ENCODE measurements at regions not wholly inside any gene's neighbourhood (a gene's known extent, or its start where the extent isn't known, plus 50 kb on each side); places are given as distances from the start of the nearest gene placed in this dataset.
"Not testable (repeated sequence)": the region's sequence is repeated elsewhere in the genome, so short reads cannot be mapped to it uniquely, and the experiment has no call there.

- Histone ChIP-seq H3K27ac (no peak overlapping the region), H3K9me3 (no peaks in the 10 kb centered on the region), H3K27me3 (no peaks in the 10 kb centered on the region), H3K4me1 (no peaks in the 10 kb centered on the region), H3K4me3 (no peak overlapping the region), H3K36me3 (no peaks in the 10 kb centered on the region)
- no peak for DNase-seq (ENCODE audit: low spot score in 2 of 2)
- TF ChIP-seq EP300 (IDR thresholded peaks at IDR 0.05) = no peak
- TF ChIP-seq, protein P1, sequence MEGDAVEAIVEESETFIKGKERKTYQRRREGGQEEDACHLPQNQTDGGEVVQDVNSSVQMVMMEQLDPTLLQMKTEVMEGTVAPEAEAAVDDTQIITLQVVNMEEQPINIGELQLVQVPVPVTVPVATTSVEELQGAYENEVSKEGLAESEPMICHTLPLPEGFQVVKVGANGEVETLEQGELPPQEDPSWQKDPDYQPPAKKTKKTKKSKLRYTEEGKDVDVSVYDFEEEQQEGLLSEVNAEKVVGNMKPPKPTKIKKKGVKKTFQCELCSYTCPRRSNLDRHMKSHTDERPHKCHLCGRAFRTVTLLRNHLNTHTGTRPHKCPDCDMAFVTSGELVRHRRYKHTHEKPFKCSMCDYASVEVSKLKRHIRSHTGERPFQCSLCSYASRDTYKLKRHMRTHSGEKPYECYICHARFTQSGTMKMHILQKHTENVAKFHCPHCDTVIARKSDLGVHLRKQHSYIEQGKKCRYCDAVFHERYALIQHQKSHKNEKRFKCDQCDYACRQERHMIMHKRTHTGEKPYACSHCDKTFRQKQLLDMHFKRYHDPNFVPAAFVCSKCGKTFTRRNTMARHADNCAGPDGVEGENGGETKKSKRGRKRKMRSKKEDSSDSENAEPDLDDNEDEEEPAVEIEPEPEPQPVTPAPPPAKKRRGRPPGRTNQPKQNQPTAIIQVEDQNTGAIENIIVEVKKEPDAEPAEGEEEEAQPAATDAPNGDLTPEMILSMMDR (IDR thresholded peaks at IDR 0.05) = no peak
- no peak for TF ChIP-seq POLR2AphosphoS5 (IDR thresholded peaks at IDR 0.05)
- no peak for TF ChIP-seq POLR2A (IDR thresholded peaks at IDR 0.05)
- WGBS = 95% methylated on average over 3 of the region's 3 CpGs
These were observed 364.4 kb upstream of the API5 start for GRCh38 chr11:42947405-42947804.

DNA sequence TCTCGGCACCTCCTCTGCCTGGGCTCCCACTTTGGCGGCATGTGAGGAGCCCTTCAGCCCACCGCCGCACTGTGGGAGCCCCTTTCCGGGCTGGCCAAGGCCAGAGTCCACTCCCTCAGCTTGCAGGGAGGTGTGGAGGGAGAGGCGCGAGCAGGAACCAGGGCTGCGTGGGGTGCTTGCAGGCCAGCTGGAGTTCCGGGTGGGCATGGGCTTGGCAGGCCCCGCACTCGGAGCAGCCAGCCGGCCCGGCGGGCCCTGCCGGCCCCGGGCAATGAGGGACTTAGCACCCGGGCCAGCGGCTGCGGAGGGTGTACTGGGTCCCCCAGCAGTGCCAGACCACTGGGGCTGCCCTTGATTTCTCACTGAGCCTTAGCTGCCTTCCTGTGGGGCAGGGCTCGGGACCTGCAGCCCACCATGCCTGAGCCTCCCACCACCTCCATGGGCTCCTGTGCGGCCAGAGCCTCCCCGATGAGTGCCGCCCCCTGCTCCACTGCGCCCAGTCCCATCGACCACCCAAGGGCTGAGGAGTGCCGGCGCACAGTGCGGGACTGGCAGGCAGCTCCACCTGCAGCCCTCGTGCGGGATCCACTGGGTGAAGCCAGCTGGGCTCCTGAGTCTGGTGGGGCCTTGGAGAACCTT, 361.9 kb upstream of the API5 start:
- not testable (repeated sequence) for H3K9me3 ChIP-seq; H3K36me3 ChIP-seq; DNase-seq (ENCODE audit: low spot score in 2 of 2); H3K27me3 ChIP-seq; H3K4me3 ChIP-seq; H3K4me1 ChIP-seq; H3K27ac ChIP-seq
- WGBS = 96% methylated on average over 19 of the region's 30 CpGs

DNA sequence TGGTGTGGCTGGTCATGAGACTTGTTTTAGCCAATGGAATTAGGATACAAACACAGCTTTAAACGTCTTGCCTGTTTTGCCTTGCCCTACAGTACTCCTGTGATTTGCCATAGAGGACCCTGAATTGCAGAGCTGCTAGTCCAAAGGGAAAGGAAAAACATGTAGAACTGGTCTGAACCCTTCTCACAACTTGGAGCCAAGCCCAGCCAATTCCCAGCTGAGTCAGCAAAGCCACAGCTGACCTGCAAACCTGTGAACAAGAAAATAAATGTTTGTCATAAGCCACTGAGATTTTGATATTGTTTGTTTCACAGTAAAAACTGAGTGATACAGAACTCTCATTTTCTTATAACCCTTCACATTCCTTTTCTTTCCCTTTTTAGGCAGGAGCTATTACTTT, 360.5 kb upstream of the API5 start:
- Histone ChIP-seq H3K27me3 (no peaks in the 10 kb centered on the region), H3K27ac (no peak overlapping the region), H3K36me3 (no peaks in the 10 kb centered on the region), H3K9me3 (no peaks in the 10 kb centered on the region), H3K4me3 (no peak overlapping the region), H3K4me1 (no peaks in the 10 kb centered on the region)
- WGBS = 60% methylated on average over 1 of the region's 1 CpG
- DNase-seq (ENCODE audit: low spot score in 2 of 2) = no peak
- TF ChIP-seq POLR2AphosphoS5 (IDR thresholded peaks at IDR 0.05) (no peak), EP300 (IDR thresholded peaks at IDR 0.05) (no peak), POLR2A (IDR thresholded peaks at IDR 0.05) (no peak)
- TF ChIP-seq, protein P1 (IDR thresholded peaks at IDR 0.05) = no peak

DNA sequence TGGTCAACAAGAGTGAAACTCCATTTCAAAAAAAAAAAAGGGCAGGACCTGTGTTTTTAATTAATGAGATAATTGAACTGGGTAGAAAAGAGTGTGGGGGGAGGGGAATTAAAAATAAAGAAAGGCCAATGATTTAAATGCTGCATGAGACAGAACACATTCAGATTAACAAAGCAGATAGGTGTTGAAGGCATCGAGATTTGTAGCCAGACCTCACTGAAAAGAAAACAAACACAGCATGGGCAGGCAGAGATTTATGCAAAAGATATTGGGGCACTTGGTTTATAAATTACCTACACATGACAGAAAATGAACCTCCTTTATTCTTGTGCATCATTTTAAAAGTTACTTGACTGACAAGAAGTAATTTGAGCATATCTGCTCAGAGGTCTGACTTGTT, 354.0 kb upstream of the API5 start:
- Histone ChIP-seq H3K27me3 (no peaks in the 10 kb centered on the region), H3K4me3 (no peak overlapping the region), H3K9me3 (no peaks in the 10 kb centered on the region), H3K27ac (no peak overlapping the region), H3K4me1 (no peaks in the 10 kb centered on the region), H3K36me3 (no peaks in the 10 kb centered on the region)
- TF ChIP-seq, protein P1 (IDR thresholded peaks at IDR 0.05) = no peak
- TF ChIP-seq POLR2A (IDR thresholded peaks at IDR 0.05) (no peak), EP300 (IDR thresholded peaks at IDR 0.05) (no peak), POLR2AphosphoS5 (IDR thresholded peaks at IDR 0.05) (no peak)
- no peak for DNase-seq (ENCODE audit: low spot score in 2 of 2)
- WGBS = 32% methylated on average over 1 of the region's 1 CpG

GRCh38 chr11:42958635-42959034, 353.2 kb upstream of the API5 start:
- Histone ChIP-seq H3K36me3 (no peaks in the 10 kb centered on the region), H3K9me3 (no peaks in the 10 kb centered on the region), H3K4me1 (no peaks in the 10 kb centered on the region), H3K27me3 (no peaks in the 10 kb centered on the region), H3K4me3 (no peak overlapping the region), H3K27ac (no peak overlapping the region)
- DNase-seq (ENCODE audit: low spot score in 2 of 2) = no peak
- WGBS = 77% methylated on average over 2 of the region's 2 CpGs
- no peak for TF ChIP-seq POLR2A (IDR thresholded peaks at IDR 0.05)
- no peak for TF ChIP-seq POLR2AphosphoS5 (IDR thresholded peaks at IDR 0.05)
- TF ChIP-seq EP300 (IDR thresholded peaks at IDR 0.05) = no peak
- TF ChIP-seq, protein P1 (IDR thresholded peaks at IDR 0.05) = no peak

GRCh38 chr11:42960521-42961088, 351.2 kb upstream of the API5 start:
- 37% methylated on average over 1 of the region's 1 CpG for WGBS
- no peaks in the 10 kb centered on the region for H3K9me3 ChIP-seq
- H3K4me3 ChIP-seq = no peak overlapping the region
- no peaks in the 10 kb centered on the region for H3K27me3 ChIP-seq
- H3K36me3 ChIP-seq = no peaks in the 10 kb centered on the region
- no peak for DNase-seq (ENCODE audit: low spot score in 2 of 2)
- no peaks in the 10 kb centered on the region for H3K4me1 ChIP-seq
- TF ChIP-seq POLR2A (IDR thresholded peaks at IDR 0.05) (no peak), EP300 (IDR thresholded peaks at IDR 0.05) (no peak), POLR2AphosphoS5 (IDR thresholded peaks at IDR 0.05) (no peak)
- TF ChIP-seq, protein P1 (IDR thresholded peaks at IDR 0.05) = no peak
- H3K27ac ChIP-seq = no peak overlapping the region

All from suprapubic skin (tissue), 4 donors.